K562 (cell line): ENCODE measurements at regions not wholly inside any gene's neighbourhood (a gene's known extent, or its start where the extent isn't known, plus 50 kb on each side); places are given as distances from the start of the nearest gene placed in this dataset.

Experiments
- ATAC-seq: fragments of 200-7000 bp; cut with Tn5 transposase; 3 replicates; pipeline ENCODE4 v1.9.1; 2020; ENCODE audit warnings: moderate library complexity
- BruUV-seq: library from RNA; stranded (reverse); fragments of 400-500 nt; replicated peaks from 2 replicates; lab custom pipeline; 2021; lab: Mats Ljungman, UMichigan
- CTCF ChIA-PET: fragments of 300-600 bp; formaldehyde crosslinking; extraction: SDS; loops from one replicate; lab custom pipeline; 2021; ENCODE audit warnings: low intra/inter-chr PET ratio; lab: Yijun Ruan, JAX
- POLR2A ChIA-PET: fragments of 300-600, 350-650 bp; sonication (Branson Sonifier 250); formaldehyde crosslinking; extraction: SDS; loops from one replicate; lab custom pipeline; 2021; ENCODE audit warnings: antibody characterized with exemption, inconsistent platforms; lab: Yijun Ruan, JAX
- DNase-seq, 4 experiments: peaks; one replicate each; pipeline versions ENCODE4 v3.0.0 to v3.0.0-alpha.2; 2011 to 2018; ENCODE audit warnings: low spot score in 3 of 4, mixed read lengths in 3 of 4; ENCODE audit errors: extremely low read depth in 1 of 4
- FAIRE-seq: peaks from 2 replicates; lab custom pipeline; 2011; peaks lifted over from hg19 to GRCh38; lab: Jason Lieb, UNC
- H2AFZ ChIP-seq: 2 replicates; pipeline ENCODE4 v1.6.0; 2011; ENCODE audit warnings: low read depth, low read length, control low read depth, inconsistent platforms
- H3K27ac ChIP-seq: fragments of 200-600 bp; 3 replicates; pipeline ENCODE4 v1.8.0; 2011; ENCODE audit warnings: low read depth, mild to moderate bottlenecking, control low read depth, inconsistent platforms, low read length, moderate library complexity, mixed read lengths; ENCODE audit errors: extremely low read depth
- H3K27me3 ChIP-seq, 2 experiments: fragments of 300-600 bp in 1 of 2; 2 replicates in 1 of 2; 3 replicates in 1 of 2; pipeline versions ENCODE4 v1.6.0 to v1.8.0; 2011; ENCODE audit warnings: inconsistent platforms in 2 of 2, low read length in 2 of 2, mild to moderate bottlenecking in 1 of 2, mixed read lengths in 1 of 2, moderate library complexity in 1 of 2; ENCODE audit not compliant: control insufficient read depth in 2 of 2, insufficient read depth in 2 of 2
- H3K36me3 ChIP-seq: fragments of 300-600 bp; 3 replicates; pipeline ENCODE4 v1.8.0; 2011; ENCODE audit warnings: mild to moderate bottlenecking, low read length, inconsistent platforms; ENCODE audit not compliant: control insufficient read depth, insufficient read depth
- H3K4me1 ChIP-seq, 2 experiments: fragments of 200-600 bp in 1 of 2; replicated peaks in 1 of 2; 2 replicates in 1 of 2; 3 replicates in 1 of 2; pipeline versions ENCODE4 v1.5.1 to v1.8.0; 2011; ENCODE audit warnings: inconsistent platforms in 2 of 2, low read length in 2 of 2, mild to moderate bottlenecking in 1 of 2, mixed read lengths in 1 of 2, moderate library complexity in 1 of 2; ENCODE audit not compliant: control insufficient read depth in 2 of 2, insufficient read depth in 2 of 2
- H3K4me2 ChIP-seq: 2 replicates; pipeline ENCODE4 v1.6.1; 2011; ENCODE audit warnings: low read length, control low read depth, inconsistent platforms, mixed read lengths; ENCODE audit not compliant: insufficient read depth
- H3K4me3 ChIP-seq: fragments of 200-600 bp; sonication (generic), shearing (Covaris generic); 2 replicates; pipeline ENCODE4 v1.5.1; 2016; ENCODE audit warnings: control low read depth, inconsistent platforms
- H3K79me2 ChIP-seq: fragments of 200-600 bp; 3 replicates; pipeline ENCODE4 v1.8.0; 2011; ENCODE audit warnings: low read length, inconsistent platforms; ENCODE audit not compliant: control insufficient read depth, insufficient read depth
- H3K9ac ChIP-seq, 2 experiments: 2 replicates each; pipeline versions ENCODE4 v1.6.0 to v1.6.1; 2011; ENCODE audit warnings: low read depth in 2 of 2, low read length in 2 of 2, control low read depth in 1 of 2, inconsistent platforms in 1 of 2, mild to moderate bottlenecking in 1 of 2, mixed read lengths in 1 of 2; ENCODE audit not compliant: insufficient read depth in 1 of 2
- H3K9me1 ChIP-seq: one replicate; pipeline ENCODE4 v1.6.0; 2011; ENCODE audit warnings: inconsistent platforms, mild to moderate bottlenecking, low read length, moderate library complexity; ENCODE audit not compliant: control insufficient read depth, insufficient read depth
- H3K9me3 ChIP-seq: replicated peaks from 2 replicates; pipeline ENCODE4 v1.5.1; 2011; ENCODE audit warnings: low read depth, low read length, inconsistent platforms; ENCODE audit not compliant: control insufficient read depth, insufficient read depth
- H4K20me1 ChIP-seq: replicated peaks from 2 replicates; pipeline ENCODE4 v1.6.1; 2011; ENCODE audit warnings: low read length, inconsistent platforms, mixed read lengths; ENCODE audit not compliant: control insufficient read depth, insufficient read depth
- IRF2 ChIP-seq: sonication (generic); formaldehyde crosslinking; IDR thresholded peaks from 2 replicates; pipeline ENCODE4 v1.8.1; 2022; ENCODE audit warnings: mild to moderate bottlenecking, missing genetic modification reagents
- RFX5 ChIP-seq: IDR thresholded peaks from 2 replicates; pipeline ENCODE4 v1.6.1; 2011; ENCODE audit warnings: low read depth, mild to moderate bottlenecking, improper control_type of control experiment, low read length
- STAT5A ChIP-seq: IDR thresholded peaks from 2 replicates; pipeline ENCODE4 v1.6.1; 2012; ENCODE audit warnings: low read length, inconsistent platforms, borderline replicate concordance
- ZC3H8 ChIP-seq: fragments of 450-650 bp; IDR thresholded peaks from 2 replicates; pipeline ENCODE4 v1.6.1; 2017
- ZNF134 ChIP-seq: fragments of 250-450 bp; sonication (Bioruptor Pico); conservative IDR thresholded peaks from 2 replicates; pipeline ENCODE4 v1.4.0; 2020
- ZNF175 ChIP-seq: fragments of 200-800 bp; sonication (Bioruptor generic); IDR thresholded peaks from 2 replicates; pipeline ENCODE4 v1.6.1; 2016; ENCODE audit warnings: low read depth, mild to moderate bottlenecking, missing genetic modification characterization, missing compliant biosample characterization
- WGBS: fragments of 100-300 bp; shearing (Covaris generic); methylation state at CpG from one replicate; pipeline ENCODE4 v1.1.6; 2016; ENCODE audit warnings: low coverage, mixed read lengths; ENCODE audit not compliant: insufficient coverage; ENCODE audit errors: missing lambda C conversion rate; 5-methylcytosine and 5-hydroxymethylcytosine counted together
- in situ Hi-C: fragments of 300-500 bp; cut with MboI; formaldehyde crosslinking; loops from 4 replicates; pipeline ENCODE4 v1.15.0; 2018; ENCODE audit warnings: inconsistent platforms, mixed read lengths
- intact Hi-C: fragments of 100-400 bp; cut with micrococcal nuclease; formaldehyde crosslinking; loops from 2 replicates; pipeline ENCODE4 v1.14.2; 2022
- TF ChIP-seq, protein P1 (sequence below): fragments of 450-650 bp; formaldehyde crosslinking; IDR thresholded peaks from 2 replicates; pipeline ENCODE4 v1.4.0; 2020; ENCODE audit warnings: mild to moderate bottlenecking, moderate library complexity
- TF ChIP-seq, protein P2 (sequence below): sonication (generic); formaldehyde crosslinking; IDR thresholded peaks from 2 replicates; pipeline ENCODE4 v1.9.0; 2022; ENCODE audit warnings: mild to moderate bottlenecking, missing genetic modification reagents

DNA sequence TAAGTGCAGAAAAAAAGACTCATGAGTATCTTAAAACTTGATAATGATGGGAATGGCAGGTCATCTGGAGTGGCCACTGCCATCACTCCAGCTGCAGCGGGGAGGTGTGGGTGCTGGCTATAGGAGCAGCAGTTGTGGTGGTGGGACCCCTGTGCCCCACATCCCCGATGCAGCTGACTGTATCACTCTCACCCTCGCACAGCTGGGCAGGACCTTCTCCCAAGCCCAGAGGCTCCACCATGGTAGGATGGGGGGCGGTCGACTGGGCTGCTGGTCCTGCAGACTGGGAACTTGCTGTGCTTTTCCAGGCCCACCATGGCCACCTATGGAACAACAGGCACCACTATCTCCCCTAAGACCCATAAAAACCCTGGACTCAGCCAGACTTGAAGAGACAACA is 844.4 kb downstream of the SORCS1 start (continued):
- no peak for TF ChIP-seq ZNF175
- no peak for TF ChIP-seq ZNF134 (CRISPR knock-in tag)

DNA sequence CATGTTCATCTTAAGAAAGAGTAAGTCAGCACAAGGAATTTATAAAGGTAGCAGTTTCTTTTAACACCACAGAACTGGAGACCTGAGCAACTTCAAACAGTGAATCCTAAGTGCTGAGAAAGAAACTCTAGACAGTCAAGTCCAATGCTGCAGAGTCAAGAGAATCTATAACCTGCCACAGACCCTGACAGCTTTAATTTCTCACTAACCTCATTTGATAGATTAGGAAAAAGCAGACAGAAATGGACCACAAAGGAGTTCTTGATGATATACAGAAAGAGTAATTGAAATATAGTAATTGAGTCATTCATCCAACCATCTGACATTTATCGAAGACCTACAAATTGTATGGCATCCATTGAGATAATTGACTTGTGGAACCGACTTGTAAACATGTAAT is 847.0 kb downstream of the SORCS1 start:
- Histone ChIP-seq H4K20me1 (no peaks in the 10 kb centered on the region), H3K4me3 (no peak overlapping the region), H2AFZ (no peak overlapping the region), H3K4me1 (no peaks in the 10 kb centered on the region), H3K27ac (no peak overlapping the region), H3K9me1 (no peaks in the 10 kb centered on the region), H3K36me3 (no peaks in the 10 kb centered on the region), H3K27me3 (no peaks in the 10 kb centered on the region), H3K9me3 (no peaks in the 10 kb centered on the region), H3K4me2 (no peak overlapping the region), H3K9ac (no peak overlapping the region), H3K79me2 (no peaks in the 10 kb centered on the region)
- ATAC-seq, result no peak
- ChIA-PET POLR2A (no interaction called here), CTCF (no interaction called here)
- intact Hi-C loops, result no loop called here
- TF ChIP-seq, protein P1, sequence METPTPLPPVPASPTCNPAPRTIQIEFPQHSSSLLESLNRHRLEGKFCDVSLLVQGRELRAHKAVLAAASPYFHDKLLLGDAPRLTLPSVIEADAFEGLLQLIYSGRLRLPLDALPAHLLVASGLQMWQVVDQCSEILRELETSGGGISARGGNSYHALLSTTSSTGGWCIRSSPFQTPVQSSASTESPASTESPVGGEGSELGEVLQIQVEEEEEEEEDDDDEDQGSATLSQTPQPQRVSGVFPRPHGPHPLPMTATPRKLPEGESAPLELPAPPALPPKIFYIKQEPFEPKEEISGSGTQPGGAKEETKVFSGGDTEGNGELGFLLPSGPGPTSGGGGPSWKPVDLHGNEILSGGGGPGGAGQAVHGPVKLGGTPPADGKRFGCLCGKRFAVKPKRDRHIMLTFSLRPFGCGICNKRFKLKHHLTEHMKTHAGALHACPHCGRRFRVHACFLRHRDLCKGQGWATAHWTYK (CRISPR knock-in tag), result no peak
- TF ChIP-seq STAT5A, result no peak
- TF ChIP-seq IRF2, result no peak
- TF ChIP-seq RFX5, result no peak
- TF ChIP-seq, protein P2, sequence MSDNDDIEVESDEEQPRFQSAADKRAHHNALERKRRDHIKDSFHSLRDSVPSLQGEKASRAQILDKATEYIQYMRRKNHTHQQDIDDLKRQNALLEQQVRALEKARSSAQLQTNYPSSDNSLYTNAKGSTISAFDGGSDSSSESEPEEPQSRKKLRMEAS (CRISPR knock-in tag), result no peak
- TF ChIP-seq ZC3H8, result no peak
- WGBS, result 0% methylated on average over 2 of the region's 2 CpGs
- in situ Hi-C loops, result no loop called here
- FAIRE-seq, result no peak
- no TSS peak for BruUV-seq
- DNase-seq, result no peak
